ENCODE measurements at regions not wholly inside any gene's neighbourhood (a gene's known extent, or its start where the extent isn't known, plus 50 kb on each side); places are given as distances from the start of the nearest gene placed in this dataset.

DNA sequence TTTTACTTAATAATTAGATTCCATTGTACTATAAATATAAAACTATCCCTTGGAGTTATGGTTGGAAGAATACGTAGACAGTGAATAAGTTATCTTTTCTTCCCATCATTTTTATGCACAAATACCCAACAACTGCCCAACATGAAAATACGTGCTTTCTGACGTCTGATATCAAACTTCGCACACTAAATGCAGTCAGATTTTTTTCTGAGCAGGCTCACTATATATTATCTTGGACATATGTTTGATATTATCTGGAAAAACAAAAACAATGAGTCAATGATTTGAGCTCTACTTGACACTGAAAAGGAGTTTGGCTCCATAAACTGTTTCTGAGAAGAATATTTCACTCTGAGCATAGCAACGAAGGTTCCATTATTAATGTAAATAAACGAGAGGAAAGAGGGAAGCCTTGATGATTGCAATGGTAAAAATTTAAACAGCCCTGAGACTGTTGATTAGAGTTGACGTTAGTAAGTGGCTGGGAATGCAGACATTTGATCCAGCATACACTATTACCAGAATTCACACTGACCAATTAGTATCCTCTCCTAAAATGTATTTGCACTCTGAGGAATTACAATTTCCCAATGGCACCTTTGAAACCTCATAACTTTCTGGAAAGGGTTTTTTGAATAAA is 1090.0 kb downstream of the EPHA7 start:
- TF ChIP-seq HNF4G (IDR thresholded peaks at IDR 0.05) (no peak), SP1 (IDR thresholded peaks at IDR 0.05) (no peak), NR2F2 (IDR thresholded peaks at IDR 0.05) (no peak), GABPA (IDR thresholded peaks at IDR 0.05 in 1 of 2, conservative IDR thresholded peaks at IDR 0.05 in 1 of 2) (no peak)
- TF ChIP-seq, protein P1, sequence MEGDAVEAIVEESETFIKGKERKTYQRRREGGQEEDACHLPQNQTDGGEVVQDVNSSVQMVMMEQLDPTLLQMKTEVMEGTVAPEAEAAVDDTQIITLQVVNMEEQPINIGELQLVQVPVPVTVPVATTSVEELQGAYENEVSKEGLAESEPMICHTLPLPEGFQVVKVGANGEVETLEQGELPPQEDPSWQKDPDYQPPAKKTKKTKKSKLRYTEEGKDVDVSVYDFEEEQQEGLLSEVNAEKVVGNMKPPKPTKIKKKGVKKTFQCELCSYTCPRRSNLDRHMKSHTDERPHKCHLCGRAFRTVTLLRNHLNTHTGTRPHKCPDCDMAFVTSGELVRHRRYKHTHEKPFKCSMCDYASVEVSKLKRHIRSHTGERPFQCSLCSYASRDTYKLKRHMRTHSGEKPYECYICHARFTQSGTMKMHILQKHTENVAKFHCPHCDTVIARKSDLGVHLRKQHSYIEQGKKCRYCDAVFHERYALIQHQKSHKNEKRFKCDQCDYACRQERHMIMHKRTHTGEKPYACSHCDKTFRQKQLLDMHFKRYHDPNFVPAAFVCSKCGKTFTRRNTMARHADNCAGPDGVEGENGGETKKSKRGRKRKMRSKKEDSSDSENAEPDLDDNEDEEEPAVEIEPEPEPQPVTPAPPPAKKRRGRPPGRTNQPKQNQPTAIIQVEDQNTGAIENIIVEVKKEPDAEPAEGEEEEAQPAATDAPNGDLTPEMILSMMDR (IDR thresholded peaks at IDR 0.05; ENCODE audit: low read depth, low read length, missing input control) = no peak
- H3K4me3 ChIP-seq (ENCODE audit: low read depth in 1 of 3, low read length in 3 of 3) = no peak overlapping the region
- H3K27ac ChIP-seq (ENCODE audit: low read depth in 1 of 2, low read length in 2 of 2) = no peak overlapping the region
- H3K27me3 ChIP-seq (ENCODE audit: control insufficient read depth in 4 of 4, insufficient read depth in 4 of 4, low read length in 3 of 4) = no peaks in the 10 kb centered on the region
- no peaks in the 10 kb centered on the region for H3K9me3 ChIP-seq (ENCODE audit: control insufficient read depth in 4 of 4, low read length in 3 of 4)
- no peaks in the 10 kb centered on the region for H3K4me1 ChIP-seq (ENCODE audit: control insufficient read depth in 4 of 4, insufficient read depth in 4 of 4, low read length in 3 of 4)
- no peaks in the 10 kb centered on the region for H3K36me3 ChIP-seq (ENCODE audit: control insufficient read depth in 4 of 4, insufficient read depth in 3 of 4, low read depth in 1 of 4, low read length in 3 of 4)
- 66% methylated on average over 7 of the region's 7 CpGs for WGBS
- H3K9ac ChIP-seq (ENCODE audit: low read depth in 1 of 2, low read length in 2 of 2) = no peak overlapping the region
- no peak for DNase-seq (ENCODE audit: low spot score)

DNA sequence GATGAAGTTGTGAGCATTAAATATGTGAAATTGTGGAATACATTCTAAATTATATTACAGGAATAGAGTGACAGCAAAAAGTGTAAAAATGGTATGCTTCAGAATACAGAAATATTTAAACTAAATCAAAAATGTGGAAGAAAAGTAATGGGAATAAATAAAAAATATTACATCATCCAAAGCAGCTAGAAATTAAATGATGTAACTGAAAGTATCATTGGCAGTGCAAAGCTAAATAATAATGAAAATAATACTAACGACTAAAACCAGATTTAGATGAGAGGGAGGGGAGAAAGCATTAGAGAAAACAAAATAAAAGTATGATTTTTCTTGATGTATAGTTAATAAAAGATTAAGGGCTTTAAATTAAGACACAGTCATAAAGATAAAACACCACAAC is 1104.0 kb downstream of the EPHA7 start:
- Histone ChIP-seq H3K4me1 (ENCODE audit: control insufficient read depth in 4 of 4, insufficient read depth in 4 of 4, low read length in 3 of 4) (no peaks in the 10 kb centered on the region), H3K4me3 (ENCODE audit: low read depth in 1 of 3, low read length in 3 of 3) (no peak overlapping the region), H3K9ac (ENCODE audit: low read depth in 1 of 2, low read length in 2 of 2) (no peak overlapping the region), H3K27me3 (ENCODE audit: control insufficient read depth in 4 of 4, insufficient read depth in 4 of 4, low read length in 3 of 4) (no peaks in the 10 kb centered on the region), H3K9me3 (ENCODE audit: control insufficient read depth in 4 of 4, low read length in 3 of 4) (no peaks in the 10 kb centered on the region), H3K27ac (ENCODE audit: low read depth in 1 of 2, low read length in 2 of 2) (no peak overlapping the region), H3K36me3 (ENCODE audit: control insufficient read depth in 4 of 4, insufficient read depth in 3 of 4, low read depth in 1 of 4, low read length in 3 of 4) (no peaks in the 10 kb centered on the region)
- 77% methylated on average over 1 of the region's 1 CpG for WGBS
- no peak for TF ChIP-seq SP1 (IDR thresholded peaks at IDR 0.05)
- TF ChIP-seq, protein P2, sequence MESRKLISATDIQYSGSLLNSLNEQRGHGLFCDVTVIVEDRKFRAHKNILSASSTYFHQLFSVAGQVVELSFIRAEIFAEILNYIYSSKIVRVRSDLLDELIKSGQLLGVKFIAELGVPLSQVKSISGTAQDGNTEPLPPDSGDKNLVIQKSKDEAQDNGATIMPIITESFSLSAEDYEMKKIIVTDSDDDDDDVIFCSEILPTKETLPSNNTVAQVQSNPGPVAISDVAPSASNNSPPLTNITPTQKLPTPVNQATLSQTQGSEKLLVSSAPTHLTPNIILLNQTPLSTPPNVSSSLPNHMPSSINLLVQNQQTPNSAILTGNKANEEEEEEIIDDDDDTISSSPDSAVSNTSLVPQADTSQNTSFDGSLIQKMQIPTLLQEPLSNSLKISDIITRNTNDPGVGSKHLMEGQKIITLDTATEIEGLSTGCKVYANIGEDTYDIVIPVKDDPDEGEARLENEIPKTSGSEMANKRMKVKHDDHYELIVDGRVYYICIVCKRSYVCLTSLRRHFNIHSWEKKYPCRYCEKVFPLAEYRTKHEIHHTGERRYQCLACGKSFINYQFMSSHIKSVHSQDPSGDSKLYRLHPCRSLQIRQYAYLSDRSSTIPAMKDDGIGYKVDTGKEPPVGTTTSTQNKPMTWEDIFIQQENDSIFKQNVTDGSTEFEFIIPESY (IDR thresholded peaks at IDR 0.05) = no peak
- TF ChIP-seq JUND (IDR thresholded peaks at IDR 0.05) = no peak
- TF ChIP-seq FOXA1 (IDR thresholded peaks at IDR 0.05) = no peak
- no peak for TF ChIP-seq TAF1 (conservative IDR thresholded peaks at IDR 0.05)
- no peak for TF ChIP-seq RXRA (IDR thresholded peaks at IDR 0.05)
- TF ChIP-seq, protein P1 (IDR thresholded peaks at IDR 0.05; ENCODE audit: low read depth, low read length, missing input control) = no peak
- no peak for TF ChIP-seq YY1 (IDR thresholded peaks at IDR 0.05)
- TF ChIP-seq RAD21 (IDR thresholded peaks at IDR 0.05) = no peak
- no peak for TF ChIP-seq HNF4G (IDR thresholded peaks at IDR 0.05)
- TF ChIP-seq, protein P3, sequence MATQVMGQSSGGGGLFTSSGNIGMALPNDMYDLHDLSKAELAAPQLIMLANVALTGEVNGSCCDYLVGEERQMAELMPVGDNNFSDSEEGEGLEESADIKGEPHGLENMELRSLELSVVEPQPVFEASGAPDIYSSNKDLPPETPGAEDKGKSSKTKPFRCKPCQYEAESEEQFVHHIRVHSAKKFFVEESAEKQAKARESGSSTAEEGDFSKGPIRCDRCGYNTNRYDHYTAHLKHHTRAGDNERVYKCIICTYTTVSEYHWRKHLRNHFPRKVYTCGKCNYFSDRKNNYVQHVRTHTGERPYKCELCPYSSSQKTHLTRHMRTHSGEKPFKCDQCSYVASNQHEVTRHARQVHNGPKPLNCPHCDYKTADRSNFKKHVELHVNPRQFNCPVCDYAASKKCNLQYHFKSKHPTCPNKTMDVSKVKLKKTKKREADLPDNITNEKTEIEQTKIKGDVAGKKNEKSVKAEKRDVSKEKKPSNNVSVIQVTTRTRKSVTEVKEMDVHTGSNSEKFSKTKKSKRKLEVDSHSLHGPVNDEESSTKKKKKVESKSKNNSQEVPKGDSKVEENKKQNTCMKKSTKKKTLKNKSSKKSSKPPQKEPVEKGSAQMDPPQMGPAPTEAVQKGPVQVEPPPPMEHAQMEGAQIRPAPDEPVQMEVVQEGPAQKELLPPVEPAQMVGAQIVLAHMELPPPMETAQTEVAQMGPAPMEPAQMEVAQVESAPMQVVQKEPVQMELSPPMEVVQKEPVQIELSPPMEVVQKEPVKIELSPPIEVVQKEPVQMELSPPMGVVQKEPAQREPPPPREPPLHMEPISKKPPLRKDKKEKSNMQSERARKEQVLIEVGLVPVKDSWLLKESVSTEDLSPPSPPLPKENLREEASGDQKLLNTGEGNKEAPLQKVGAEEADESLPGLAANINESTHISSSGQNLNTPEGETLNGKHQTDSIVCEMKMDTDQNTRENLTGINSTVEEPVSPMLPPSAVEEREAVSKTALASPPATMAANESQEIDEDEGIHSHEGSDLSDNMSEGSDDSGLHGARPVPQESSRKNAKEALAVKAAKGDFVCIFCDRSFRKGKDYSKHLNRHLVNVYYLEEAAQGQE (IDR thresholded peaks at IDR 0.05) = no peak
- no peak for DNase-seq (ENCODE audit: low spot score)

Measured in liver (tissue), 8 donors.